Chondrocyte (in vitro differentiated cells): ENCODE measurements at regions not wholly inside any gene's neighbourhood (a gene's known extent, or its start where the extent isn't known, plus 50 kb on each side); places are given as distances from the start of the nearest gene placed in this dataset.

Experiments used
- DNase-seq: peaks from one replicate; pipeline ENCODE4 v3.0.0; 2021; ENCODE audit warnings: mixed read lengths, low spot score
- H3K27ac Mint-ChIP-seq: one replicate; pipeline ENCODE4 v1.8.0; 2021; ENCODE audit warnings: mild to moderate bottlenecking, moderate library complexity, mixed read lengths; ENCODE audit not compliant: unreplicated experiment
- H3K27me3 Mint-ChIP-seq: 2 replicates; pipeline ENCODE4 v1.8.0; 2021; ENCODE audit warnings: low read depth, mixed read lengths
- H3K36me3 Mint-ChIP-seq: 2 replicates; pipeline ENCODE4 v1.8.0; 2021; ENCODE audit warnings: low read depth, mixed read lengths
- H3K4me1 Mint-ChIP-seq: 2 replicates; pipeline ENCODE4 v1.8.0; 2021; ENCODE audit warnings: low read depth, mild to moderate bottlenecking, mixed read lengths
- H3K4me3 Mint-ChIP-seq: one replicate; pipeline ENCODE4 v1.8.0; 2021; ENCODE audit warnings: mild to moderate bottlenecking, moderate library complexity, mixed read lengths; ENCODE audit not compliant: unreplicated experiment
- H3K9me3 Mint-ChIP-seq: 2 replicates; pipeline ENCODE4 v1.8.0; 2021; ENCODE audit warnings: low read depth, mixed read lengths
- TF ChIP-seq, protein P1 (sequence below): fragments of 200-600 bp; sonication (generic); IDR thresholded peaks from 2 replicates; pipeline ENCODE4 v1.5.0; 2021; ENCODE audit warnings: antibody characterized with exemption, mild to moderate bottlenecking, moderate library complexity

DNA sequence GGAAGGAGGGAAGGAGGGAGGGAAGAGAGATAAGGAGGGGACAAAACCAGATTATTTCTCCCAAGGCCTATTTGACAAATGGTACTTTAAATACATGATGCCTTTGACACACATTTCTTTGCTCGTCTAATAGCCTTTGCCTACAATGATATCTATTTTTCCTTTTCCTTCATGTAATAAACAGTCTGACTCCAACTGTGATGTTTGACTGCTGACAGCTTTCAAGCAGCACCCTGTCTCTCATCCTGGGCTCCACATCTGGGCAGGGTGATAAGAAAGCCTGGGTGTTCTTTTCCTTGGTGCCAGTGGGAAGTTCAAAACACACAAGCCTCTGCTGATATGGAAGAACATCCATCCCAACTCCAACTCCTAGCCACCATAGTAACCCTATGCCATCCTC, 1277.7 kb upstream of the NXPH2 start:
- Mint-ChIP-seq H3K27ac (no peak overlapping the region), H3K9me3 (no peaks in the 10 kb centered on the region), H3K36me3 (no peaks in the 10 kb centered on the region), H3K4me1 (no peaks in the 10 kb centered on the region), H3K4me3 (no peak overlapping the region), H3K27me3 (peaks cover 2% of the 10 kb centered on the region)
- DNase-seq = no peak
- TF ChIP-seq, protein P1, sequence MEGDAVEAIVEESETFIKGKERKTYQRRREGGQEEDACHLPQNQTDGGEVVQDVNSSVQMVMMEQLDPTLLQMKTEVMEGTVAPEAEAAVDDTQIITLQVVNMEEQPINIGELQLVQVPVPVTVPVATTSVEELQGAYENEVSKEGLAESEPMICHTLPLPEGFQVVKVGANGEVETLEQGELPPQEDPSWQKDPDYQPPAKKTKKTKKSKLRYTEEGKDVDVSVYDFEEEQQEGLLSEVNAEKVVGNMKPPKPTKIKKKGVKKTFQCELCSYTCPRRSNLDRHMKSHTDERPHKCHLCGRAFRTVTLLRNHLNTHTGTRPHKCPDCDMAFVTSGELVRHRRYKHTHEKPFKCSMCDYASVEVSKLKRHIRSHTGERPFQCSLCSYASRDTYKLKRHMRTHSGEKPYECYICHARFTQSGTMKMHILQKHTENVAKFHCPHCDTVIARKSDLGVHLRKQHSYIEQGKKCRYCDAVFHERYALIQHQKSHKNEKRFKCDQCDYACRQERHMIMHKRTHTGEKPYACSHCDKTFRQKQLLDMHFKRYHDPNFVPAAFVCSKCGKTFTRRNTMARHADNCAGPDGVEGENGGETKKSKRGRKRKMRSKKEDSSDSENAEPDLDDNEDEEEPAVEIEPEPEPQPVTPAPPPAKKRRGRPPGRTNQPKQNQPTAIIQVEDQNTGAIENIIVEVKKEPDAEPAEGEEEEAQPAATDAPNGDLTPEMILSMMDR = no peak

DNA sequence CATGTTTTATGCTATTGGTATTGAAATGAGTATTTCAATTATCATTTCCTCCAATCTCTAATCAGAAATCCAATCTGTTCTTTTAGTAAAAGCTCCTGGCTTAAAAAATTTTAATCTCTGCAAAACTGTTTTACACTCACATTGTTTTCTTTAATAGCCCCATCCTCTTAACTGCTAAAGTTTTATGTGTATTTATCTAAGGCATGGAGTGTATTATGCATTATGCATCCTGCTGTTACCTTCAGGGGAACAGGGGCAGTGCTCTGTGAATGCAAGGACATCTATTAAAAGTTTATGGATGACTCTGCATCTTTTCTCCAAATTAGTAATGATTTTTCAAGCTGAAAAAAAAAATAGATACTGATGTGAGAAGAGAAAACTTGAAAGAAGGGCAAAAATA, 1261.6 kb upstream of the NXPH2 start:
- TF ChIP-seq, protein P1 = no peak
- Mint-ChIP-seq H3K4me3 (no peak overlapping the region), H3K9me3 (peaks cover 16% of the 10 kb centered on the region), H3K27ac (no peak overlapping the region), H3K4me1 (no peaks in the 10 kb centered on the region), H3K36me3 (no peaks in the 10 kb centered on the region), H3K27me3 (no peaks in the 10 kb centered on the region)
- no peak for DNase-seq

- H3K4me3 Mint-ChIP-seq = no peak overlapping the region
- TF ChIP-seq, protein P1 = no peak
- no peaks in the 10 kb centered on the region for H3K4me1 Mint-ChIP-seq
- peaks cover 21% of the 10 kb centered on the region for H3K9me3 Mint-ChIP-seq
- no peak for DNase-seq
- no peak overlapping the region for H3K27ac Mint-ChIP-seq
- H3K36me3 Mint-ChIP-seq = no peaks in the 10 kb centered on the region
- no peaks in the 10 kb centered on the region for H3K27me3 Mint-ChIP-seq
Observed at GRCh38 chr2:140041239-140041638, 1261.0 kb upstream of the NXPH2 start.

- TF ChIP-seq, protein P1 = no peak
- Mint-ChIP-seq H3K36me3 (no peaks in the 10 kb centered on the region), H3K27me3 (peaks cover 3% of the 10 kb centered on the region), H3K27ac (no peak overlapping the region), H3K4me3 (no peak overlapping the region), H3K9me3 (peaks cover 19% of the 10 kb centered on the region), H3K4me1 (no peaks in the 10 kb centered on the region)
- DNase-seq = no peak
Observed at GRCh38 chr2:140033638-140034037, 1253.4 kb upstream of the NXPH2 start.

DNA sequence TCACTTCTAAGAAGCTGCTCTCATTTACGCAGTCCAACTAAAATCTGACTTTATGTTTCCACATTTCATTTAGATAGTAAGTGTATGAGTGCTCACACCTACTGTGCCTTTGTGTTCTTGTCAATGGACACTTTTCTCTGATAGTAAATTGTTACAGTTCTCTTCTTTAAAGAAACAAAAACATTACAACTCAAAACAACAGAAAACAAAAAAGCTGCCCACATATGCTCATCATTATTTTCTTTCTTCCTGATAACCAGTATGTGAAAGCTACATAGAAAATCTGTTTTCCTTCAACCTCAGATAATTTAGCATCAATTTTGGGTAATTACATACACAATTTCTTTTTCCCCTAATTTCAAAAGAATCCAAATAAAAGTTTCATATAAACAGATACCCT, 1247.8 kb upstream of the NXPH2 start:
- Mint-ChIP-seq H3K27ac (no peak overlapping the region), H3K36me3 (no peaks in the 10 kb centered on the region), H3K27me3 (peaks cover 3% of the 10 kb centered on the region), H3K4me1 (no peaks in the 10 kb centered on the region), H3K4me3 (no peak overlapping the region), H3K9me3 (no peaks in the 10 kb centered on the region)
- DNase-seq = no peak
- TF ChIP-seq, protein P1 = no peak
